PC-3 (cell line): ENCODE measurements at regions not wholly inside any gene's neighbourhood (a gene's known extent, or its start where the extent isn't known, plus 50 kb on each side); places are given as distances from the start of the nearest gene placed in this dataset.

ENCODE experiments used
- CTCF ChIP-seq: fragments of 300-600 bp; sonication (generic); conservative IDR thresholded peaks from 2 replicates; pipeline ENCODE4 v1.5.1; 2017; ENCODE audit warnings: antibody characterized with exemption, low read depth, mild to moderate bottlenecking, low read length
- EZH2phosphoT487 ChIP-seq: fragments of 300-600 bp; sonication (generic); IDR thresholded peaks from 2 replicates; pipeline ENCODE4 v1.6.1; 2018; ENCODE audit warnings: mild to moderate bottlenecking, antibody characterized with exemption, low read length, borderline replicate concordance

DNA sequence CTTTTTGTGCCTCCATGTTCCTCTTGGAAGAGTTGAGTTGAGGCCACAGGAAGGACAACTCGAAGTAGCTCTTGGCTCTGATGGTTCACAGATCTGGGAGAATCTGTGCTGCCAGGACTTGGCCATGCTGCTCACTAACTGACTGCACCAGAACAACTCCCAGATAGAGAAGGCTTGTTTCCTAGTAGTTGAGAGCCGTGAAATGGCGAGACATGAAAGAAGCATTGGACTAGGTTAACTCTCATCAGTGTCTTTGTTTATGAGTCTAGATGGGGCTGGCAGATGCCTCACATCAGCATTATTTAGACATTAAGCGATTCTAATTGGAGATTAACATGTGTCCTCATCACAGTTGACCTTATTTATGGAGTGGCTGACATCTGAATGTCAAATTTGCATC lies 92.9 kb upstream of the AGBL1 start:
- TF ChIP-seq CTCF (no peak), EZH2phosphoT487 (no peak)
